RCC 7860 (cell line): ENCODE measurements at regions not wholly inside any gene's neighbourhood (a gene's known extent, or its start where the extent isn't known, plus 50 kb on each side); places are given as distances from the start of the nearest gene placed in this dataset.
A peak's percentile ranks its signal among the peaks of the same experiment; 100 is the strongest.
"Not testable (repeated sequence)": the region's sequence is repeated elsewhere in the genome, so short reads cannot be mapped to it uniquely, and the experiment has no call there.

ENCODE experiments used
- DNase-seq: peaks from one replicate; pipeline ENCODE4 v3.0.0-alpha.2; 2015; ENCODE audit warnings: low spot score
- FAIRE-seq: peaks from 2 replicates; lab custom pipeline; 2012; peaks lifted over from hg19 to GRCh38; lab: Jason Lieb, UNC

- FAIRE-seq, result no peak
- DNase-seq, result no peak
Observed at GRCh38 chr14:66237741-66238140, 248.4 kb upstream of the CCDC196 start.

GRCh38 chr14:66238969-66239368, 247.2 kb upstream of the CCDC196 start:
- DNase-seq (no peak), FAIRE-seq (no peak)

- DNase-seq (no peak), FAIRE-seq (no peak)
Observed at GRCh38 chr14:66239589-66239988, 246.6 kb upstream of the CCDC196 start.

- FAIRE-seq (no peak), DNase-seq (no peak)
Observed at GRCh38 chr14:66240105-66240504, 246.1 kb upstream of the CCDC196 start.

GRCh38 chr14:66242001-66242400, 244.2 kb upstream of the CCDC196 start:
- FAIRE-seq, result no peak
- DNase-seq, result no peak

- DNase-seq, result no peak
- no peak for FAIRE-seq
Observed at GRCh38 chr14:66244834-66245233, 241.3 kb upstream of the CCDC196 start.

GRCh38 chr14:66247662-66248193, 238.4 kb upstream of the CCDC196 start:
- FAIRE-seq, result no peak
- DNase-seq, result no peak

GRCh38 chr14:66248256-66248655, 237.9 kb upstream of the CCDC196 start:
- no peak for DNase-seq
- FAIRE-seq, result no peak

GRCh38 chr14:66249544-66249943, 236.6 kb upstream of the CCDC196 start:
- FAIRE-seq, result no peak

GRCh38 chr14:66254038-66254437, 232.1 kb upstream of the CCDC196 start:
- FAIRE-seq (no peak), DNase-seq (no peak)

More at GRCh38 chr14:66249544-66249943, 236.6 kb upstream of the CCDC196 start:
- DNase-seq, result no peak

- DNase-seq (no peak), FAIRE-seq (no peak)
Observed at GRCh38 chr14:66268802-66269334, 217.3 kb upstream of the CCDC196 start.

- FAIRE-seq, result no peak
- no peak for DNase-seq
Observed at GRCh38 chr14:66272221-66272620, 213.9 kb upstream of the CCDC196 start.

GRCh38 chr14:66273261-66273832, 212.8 kb upstream of the CCDC196 start:
- DNase-seq (no peak), FAIRE-seq (no peak)

- FAIRE-seq, DNase-seq: not testable (repeated sequence)
Observed at GRCh38 chr14:66278418-66278817, 207.8 kb upstream of the CCDC196 start.

- FAIRE-seq (no peak), DNase-seq (no peak)
Observed at GRCh38 chr14:66281036-66281776, 205.0 kb upstream of the CCDC196 start.

GRCh38 chr14:66284346-66284745, 201.8 kb upstream of the CCDC196 start:
- peak; percentile 41 for DNase-seq
- no peak for FAIRE-seq

- DNase-seq, result peak; percentile 3
- FAIRE-seq, result no peak
Observed at GRCh38 chr14:66288511-66288910, 197.7 kb upstream of the CCDC196 start.

- FAIRE-seq (no peak), DNase-seq (no peak)
Observed at GRCh38 chr14:66291756-66292155, 194.4 kb upstream of the CCDC196 start.

GRCh38 chr14:66293533-66294105, 192.6 kb upstream of the CCDC196 start:
- no peak for DNase-seq
- no peak for FAIRE-seq

- DNase-seq, result no peak
- no peak for FAIRE-seq
Observed at GRCh38 chr14:66295386-66295785, 190.8 kb upstream of the CCDC196 start.

- DNase-seq, result no peak
- no peak for FAIRE-seq
Observed at GRCh38 chr14:66300886-66301285, 185.3 kb upstream of the CCDC196 start.

- no peak for FAIRE-seq
- DNase-seq, result no peak
Observed at GRCh38 chr14:66306101-66306500, 180.1 kb upstream of the CCDC196 start.
